PFSK-1 (cell line): ENCODE measurements at regions not wholly inside any gene's neighbourhood (a gene's known extent, or its start where the extent isn't known, plus 50 kb on each side); places are given as distances from the start of the nearest gene placed in this dataset.

Source experiments
- FOXP2 ChIP-seq: optimal IDR thresholded peaks from 2 replicates; pipeline ENCODE3; 2011; ENCODE audit warnings: borderline replicate concordance, control low read depth, inconsistent platforms; ENCODE audit not compliant: insufficient read depth; ENCODE audit errors: extremely low read length, extremely low read depth
- POLR2AphosphoS5 ChIP-seq: IDR thresholded peaks from 2 replicates; pipeline ENCODE4 v1.6.1; 2012; ENCODE audit warnings: low read depth, mild to moderate bottlenecking, control low read depth, low read length, moderate library complexity
- REST ChIP-seq, 2 experiments: IDR thresholded peaks; 2 replicates each; pipeline versions ENCODE4 v1.6.1 to v1.8.0; 2011 to 2012; ENCODE audit warnings: low read depth in 2 of 2, low read length in 2 of 2, control low read depth in 1 of 2, inconsistent platforms in 1 of 2, mild to moderate bottlenecking in 1 of 2, moderate library complexity in 1 of 2; ENCODE audit not compliant: insufficient read depth in 1 of 2
- SIN3A ChIP-seq: IDR thresholded peaks from 2 replicates; pipeline ENCODE4 v1.6.1; 2012; ENCODE audit warnings: mild to moderate bottlenecking, low read length, moderate library complexity, borderline replicate concordance; ENCODE audit not compliant: insufficient read depth
- TAF1 ChIP-seq: IDR thresholded peaks from 2 replicates; pipeline ENCODE4 v1.6.1; 2012; ENCODE audit warnings: low read length, control low read depth, borderline replicate concordance; ENCODE audit not compliant: insufficient read depth

- TF ChIP-seq FOXP2 = no peak
- TF ChIP-seq SIN3A = no peak
- no peak for TF ChIP-seq REST (IDR thresholded peaks at IDR 0.05; ENCODE audit: insufficient read depth in 1 of 2, low read depth in 2 of 2, low read length in 2 of 2)
- TF ChIP-seq TAF1 = no peak
- TF ChIP-seq POLR2AphosphoS5 = no peak
Measured at GRCh38 chr20:4325548-4326187, 76.6 kb upstream of the ADRA1D start.

GRCh38 chr20:4324611-4325243 is 75.6 kb upstream of the ADRA1D start:
- TF ChIP-seq FOXP2 (no peak), REST (IDR thresholded peaks at IDR 0.05; ENCODE audit: insufficient read depth in 1 of 2, low read depth in 2 of 2, low read length in 2 of 2) (no peak)

GRCh38 chr20:4322499-4322898 is 73.4 kb upstream of the ADRA1D start:
- no peak for TF ChIP-seq TAF1

- TF ChIP-seq FOXP2 (no peak), REST (IDR thresholded peaks at IDR 0.05; ENCODE audit: insufficient read depth in 1 of 2, low read depth in 2 of 2, low read length in 2 of 2) (no peak), TAF1 (no peak)
Measured at GRCh38 chr20:4320291-4320690, 71.2 kb upstream of the ADRA1D start.

- TF ChIP-seq SIN3A (no peak), POLR2AphosphoS5 (no peak), FOXP2 (no peak), REST (IDR thresholded peaks at IDR 0.05; ENCODE audit: insufficient read depth in 1 of 2, low read depth in 2 of 2, low read length in 2 of 2) (no peak), TAF1 (no peak)
Measured at GRCh38 chr20:4318891-4319290, 69.8 kb upstream of the ADRA1D start.

GRCh38 chr20:4306206-4306605 is 57.1 kb upstream of the ADRA1D start:
- TF ChIP-seq POLR2AphosphoS5 (no peak), SIN3A (no peak), FOXP2 (no peak), TAF1 (no peak), REST (IDR thresholded peaks at IDR 0.05; ENCODE audit: insufficient read depth in 1 of 2, low read depth in 2 of 2, low read length in 2 of 2) (no peak)
